ENCODE measurements at regions not wholly inside any gene's neighbourhood (a gene's known extent, or its start where the extent isn't known, plus 50 kb on each side); places are given as distances from the start of the nearest gene placed in this dataset.

GRCh38 chr1:221157026-221157761 lies 278.0 kb downstream of the HLX start:
- DNase-seq (ENCODE audit: low read depth in 3 of 3, low spot score in 1 of 3), result no peak

GRCh38 chr1:221159608-221160007 lies 280.4 kb downstream of the HLX start:
- no peak for DNase-seq (ENCODE audit: low read depth in 3 of 3, low spot score in 1 of 3)

GRCh38 chr1:221161571-221162041 lies 282.4 kb downstream of the HLX start:
- no peak for DNase-seq (ENCODE audit: low read depth in 3 of 3, low spot score in 1 of 3)

- DNase-seq (ENCODE audit: low read depth in 3 of 3, low spot score in 1 of 3), result no peak
These were observed 283.1 kb downstream of the HLX start for GRCh38 chr1:221162352-221162751.

GRCh38 chr1:221162939-221163338 lies 283.7 kb downstream of the HLX start:
- DNase-seq (ENCODE audit: low read depth in 3 of 3, low spot score in 1 of 3), result no peak

GRCh38 chr1:221164029-221164428 lies 284.8 kb downstream of the HLX start:
- no peak for DNase-seq (ENCODE audit: low read depth in 3 of 3, low spot score in 1 of 3)

GRCh38 chr1:221164951-221165838 lies 286.0 kb downstream of the HLX start:
- no peak for DNase-seq (ENCODE audit: low read depth in 3 of 3, low spot score in 1 of 3)

- DNase-seq (ENCODE audit: low read depth in 3 of 3, low spot score in 1 of 3), result no peak
These were observed 286.7 kb downstream of the HLX start for GRCh38 chr1:221165839-221166500.

- DNase-seq (ENCODE audit: low read depth in 3 of 3, low spot score in 1 of 3), result no peak
These were observed 287.5 kb downstream of the HLX start for GRCh38 chr1:221166559-221167318.

GRCh38 chr1:221169447-221169889 lies 290.2 kb downstream of the HLX start:
- DNase-seq (ENCODE audit: low read depth in 3 of 3, low spot score in 1 of 3), result no peak

GRCh38 chr1:221170171-221170570 lies 290.9 kb downstream of the HLX start:
- DNase-seq (ENCODE audit: low read depth in 3 of 3, low spot score in 1 of 3), result no peak

GRCh38 chr1:221171768-221172167 lies 292.5 kb downstream of the HLX start:
- no peak for DNase-seq (ENCODE audit: low read depth in 3 of 3, low spot score in 1 of 3)

- DNase-seq (ENCODE audit: low read depth in 3 of 3, low spot score in 1 of 3), result no peak
These were observed 293.6 kb downstream of the HLX start for GRCh38 chr1:221172841-221173240.

- DNase-seq (ENCODE audit: low read depth in 3 of 3, low spot score in 1 of 3), result no peak
These were observed 295.2 kb downstream of the HLX start for GRCh38 chr1:221174330-221174993.

- DNase-seq (ENCODE audit: low read depth in 3 of 3, low spot score in 1 of 3), result no peak
These were observed 296.0 kb downstream of the HLX start for GRCh38 chr1:221175249-221175648.

- no peak for DNase-seq (ENCODE audit: low read depth in 3 of 3, low spot score in 1 of 3)
These were observed 301.6 kb downstream of the HLX start for GRCh38 chr1:221180704-221181368.

- no peak for DNase-seq (ENCODE audit: low read depth in 3 of 3, low spot score in 1 of 3)
These were observed 303.7 kb downstream of the HLX start for GRCh38 chr1:221182791-221183533.

GRCh38 chr1:221184131-221184794 lies 305.0 kb downstream of the HLX start:
- no peak for DNase-seq (ENCODE audit: low read depth in 3 of 3, low spot score in 1 of 3)

- no peak for DNase-seq (ENCODE audit: low read depth in 3 of 3, low spot score in 1 of 3)
These were observed 307.9 kb downstream of the HLX start for GRCh38 chr1:221187174-221187573.
